ENCODE measurements at regions not wholly inside any gene's neighbourhood (a gene's known extent, or its start where the extent isn't known, plus 50 kb on each side); places are given as distances from the start of the nearest gene placed in this dataset.
A peak's percentile ranks its signal among the peaks of the same experiment; 100 is the strongest.

GRCh38 chr1:8223526-8223925, 94.4 kb upstream of the SLC45A1 start:
- H3K27me3 ChIP-seq: peaks cover 0 to 5% (median 0%) of the 10 kb centered on the region in 7 donors
- no peak for TF ChIP-seq CTCF (IDR thresholded peaks at IDR 0.05)
- H3K27ac ChIP-seq: no peak overlapping the region
- intact Hi-C loops (cut with DNase I): no loop called here
- WGBS, 2 donors: 94 to 95% methylated on average over 5 of the region's 5 CpGs
- ATAC-seq: no peak
- H3K4me3 ChIP-seq: no peak overlapping the region
- no peaks in the 10 kb centered on the region for H3K9me3 ChIP-seq
- no peaks in the 10 kb centered on the region for H3K36me3 ChIP-seq
- peaks cover 0 to 32% (median 0%) of the 10 kb centered on the region in 9 donors for H3K4me1 ChIP-seq
- no peak for DNase-seq

- H3K27me3 ChIP-seq: peaks cover 0 to 5% (median 0%) of the 10 kb centered on the region in 7 donors
- ATAC-seq (no peak), DNase-seq (no peak)
- intact Hi-C loops (cut with DNase I): no loop called here
- H3K4me3 ChIP-seq: no peak overlapping the region
- WGBS, 2 donors: 96% methylated on average over 10 of the region's 10 CpGs
- no peaks in the 10 kb centered on the region for H3K9me3 ChIP-seq
- TF ChIP-seq CTCF (IDR thresholded peaks at IDR 0.05): no peak
- H3K27ac ChIP-seq: no peak overlapping the region
- H3K4me1 ChIP-seq: peaks cover 0 to 39% (median under 1%) of the 10 kb centered on the region in 9 donors
- H3K36me3 ChIP-seq: no peaks in the 10 kb centered on the region
Measured at GRCh38 chr1:8222789-8223188, 95.1 kb upstream of the SLC45A1 start.

GRCh38 chr1:8219530-8219929, 98.4 kb upstream of the SLC45A1 start:
- H3K4me3 ChIP-seq: no peak overlapping the region
- intact Hi-C loops (cut with DNase I): loop anchor here in 5 of 10 donors (5.0 to 10.0 kb wide), 5 partner anchors 85 to 195 kb away; partner anchors contain the start of gene ERRFI1 (in 1 of the 5)
- H3K36me3 ChIP-seq: no peaks in the 10 kb centered on the region
- TF ChIP-seq CTCF (IDR thresholded peaks at IDR 0.05): no peak
- H3K27ac ChIP-seq: peak overlapping the region in 1 of 10 donors; percentile 72
- 61 to 73% methylated on average over 4 of the region's 4 CpGs for WGBS, 2 donors
- ATAC-seq (no peak), DNase-seq (no peak)
- H3K27me3 ChIP-seq: peaks cover 0 to 12% (median 0%) of the 10 kb centered on the region in 7 donors
- no peaks in the 10 kb centered on the region for H3K9me3 ChIP-seq
- peaks cover 0 to 55% (median 18%) of the 10 kb centered on the region in 9 donors for H3K4me1 ChIP-seq

- intact Hi-C loops (cut with DNase I): loop anchor here in 5 of 10 donors (5.0 to 10.0 kb wide), 5 partner anchors 84 to 194 kb away; partner anchors contain the start of gene ERRFI1 (in 1 of the 5)
- ATAC-seq: peak in 2 of 8 donors; percentile 33 to 53
- 89% methylated on average over 10 of the region's 10 CpGs for WGBS, 2 donors
- Histone ChIP-seq H3K27ac (peak overlapping the region in 1 of 10 donors; percentile 84), H3K4me1 (peaks cover 0 to 60% (median 19%) of the 10 kb centered on the region in 9 donors), H3K36me3 (no peaks in the 10 kb centered on the region), H3K4me3 (no peak overlapping the region), H3K27me3 (peaks cover 0 to 12% (median 0%) of the 10 kb centered on the region in 7 donors), H3K9me3 (no peaks in the 10 kb centered on the region)
- no peak for TF ChIP-seq CTCF (IDR thresholded peaks at IDR 0.05)
- no peak for DNase-seq
Measured at GRCh38 chr1:8218351-8219092, 99.4 kb upstream of the SLC45A1 start.
